Transverse colon (tissue), 4 donors: ENCODE measurements at regions not wholly inside any gene's neighbourhood (a gene's known extent, or its start where the extent isn't known, plus 50 kb on each side); places are given as distances from the start of the nearest gene placed in this dataset.
"Not testable (repeated sequence)": the region's sequence is repeated elsewhere in the genome, so short reads cannot be mapped to it uniquely, and the experiment has no call there.

Experiments
- DNase-seq: peaks from one replicate; pipeline ENCODE4 v3.0.0-alpha.2; 2019
- H3K27ac ChIP-seq, 4 donors: fragments of 200-600 bp; sonication (generic); 2 replicates each; pipeline ENCODE4 v1.5.1; 2016 to 2018; ENCODE audit warnings: inconsistent platforms in 4 of 4
- H3K27me3 ChIP-seq: fragments of 200-600 bp; sonication (generic); 2 replicates; pipeline ENCODE4 v1.5.1; 2017; ENCODE audit warnings: inconsistent platforms
- H3K36me3 ChIP-seq, 4 donors: fragments of 200-600 bp; sonication (generic); 2 replicates each; pipeline ENCODE4 v1.5.1; 2017 to 2019; ENCODE audit warnings: inconsistent platforms in 4 of 4
- H3K4me1 ChIP-seq, 4 donors: fragments of 200-600 bp; sonication (generic); 2 replicates each; pipeline ENCODE4 v1.5.1; 2017 to 2020; ENCODE audit warnings: inconsistent platforms in 4 of 4
- H3K4me3 ChIP-seq, 4 donors: fragments of 200-600 bp; sonication (generic); 1 replicate in 1 of 4; 2 replicates in 3 of 4; pipeline versions ENCODE4 v1.5.1 to v1.6.1; 2017 to 2019; ENCODE audit warnings: inconsistent platforms in 4 of 4
- H3K9me3 ChIP-seq, 2 donors: fragments of 200-600 bp; sonication (generic); 2 replicates each; pipeline ENCODE4 v1.5.1; 2017 to 2019; ENCODE audit warnings: inconsistent platforms in 2 of 2
- CTCF ChIP-seq, 5 experiments: fragments of 200-600 bp in 3 of 5; fragments of 450-650 bp in 2 of 5; sonication (generic) in 3 of 5; IDR thresholded peaks; 1 replicate in 2 of 5; 2 replicates in 3 of 5; pipeline ENCODE4 v1.5.1; 2016 to 2017; ENCODE audit warnings: antibody characterized with exemption in 5 of 5, inconsistent platforms in 3 of 5, mild to moderate bottlenecking in 2 of 5, moderate library complexity in 1 of 5
- EP300 ChIP-seq: sonication (generic); formaldehyde crosslinking; IDR thresholded peaks from one replicate; pipeline ENCODE4 v1.6.1; 2017; ENCODE audit warnings: antibody characterized with exemption, low read depth
- POLR2A ChIP-seq: fragments of 450-650 bp; IDR thresholded peaks from one replicate; pipeline ENCODE4 v1.6.1; 2016; ENCODE audit warnings: antibody characterized with exemption, mild to moderate bottlenecking, moderate library complexity
- POLR2AphosphoS5 ChIP-seq, 3 donors: sonication (generic); formaldehyde crosslinking; IDR thresholded peaks; one replicate each; pipeline ENCODE4 v1.6.1; 2016; ENCODE audit warnings: antibody characterized with exemption in 3 of 3
- WGBS, 2 donors: methylation state at CpG; one replicate each; pipeline ENCODE4 v1.1.5; 2018; ENCODE audit warnings: low coverage in 1 of 2; 5-methylcytosine and 5-hydroxymethylcytosine counted together
- in situ Hi-C, 4 donors: fragments of 200-750 bp; cut with MboI; loops; one replicate each; pipeline versions ENCODE4 v1.15.0 to v1.15.1; 2017; ENCODE audit warnings: low sequenced_read_pairs in 3 of 4, low pct_ligation_motif_present in 1 of 4, low pct_unique_long_range_greater_than_20kb in 1 of 4
- intact Hi-C: fragments of 100-400 bp; cut with DNase I; formaldehyde crosslinking; loops from one replicate; pipeline ENCODE4 v1.15.1; 2023; ENCODE audit warnings: low total_unique reads

- no peaks in the 10 kb centered on the region for H3K9me3 ChIP-seq
- H3K27me3 ChIP-seq: no peaks in the 10 kb centered on the region
- in situ Hi-C loops (no loop called here), intact Hi-C loops (no loop called here)
- no peaks in the 10 kb centered on the region for H3K36me3 ChIP-seq
- TF ChIP-seq CTCF (IDR thresholded peaks at IDR 0.05) (no peak), POLR2AphosphoS5 (IDR thresholded peaks at IDR 0.05) (no peak), POLR2A (no peak), EP300 (no peak)
- H3K4me3 ChIP-seq: no peak overlapping the region
- H3K27ac ChIP-seq: no peak overlapping the region
- WGBS, 2 donors: 68 to 76% methylated on average over 4 to 13 of the region's 13 CpGs
- H3K4me1 ChIP-seq: peaks cover 0 to 25% (median 20%) of the 10 kb centered on the region in 4 donors
- no peak for DNase-seq
Observed at GRCh38 chr22:46031965-46032851, 55.2 kb upstream of the WNT7B start.

- no peak overlapping the region for H3K27ac ChIP-seq
- intact Hi-C loops (no loop called here), in situ Hi-C loops (no loop called here)
- H3K4me3 ChIP-seq: no peak overlapping the region
- peaks cover 0 to 19% (median 15%) of the 10 kb centered on the region in 4 donors for H3K4me1 ChIP-seq
- no peak for TF ChIP-seq CTCF (IDR thresholded peaks at IDR 0.05)
- TF ChIP-seq EP300: no peak
- no peak for TF ChIP-seq POLR2AphosphoS5 (IDR thresholded peaks at IDR 0.05)
- TF ChIP-seq POLR2A: no peak
- DNase-seq: no peak
- H3K36me3 ChIP-seq: no peaks in the 10 kb centered on the region
- 91 to 94% methylated on average over 9 to 11 of the region's 11 CpGs for WGBS, 2 donors
- no peaks in the 10 kb centered on the region for H3K27me3 ChIP-seq
- no peaks in the 10 kb centered on the region for H3K9me3 ChIP-seq
Observed at GRCh38 chr22:46033256-46034200, 56.6 kb upstream of the WNT7B start.

GRCh38 chr22:46034480-46034879 lies 57.5 kb upstream of the WNT7B start:
- H3K4me1 ChIP-seq: peaks cover 0 to 19% (median 15%) of the 10 kb centered on the region in 4 donors
- 85 to 96% methylated on average over 4 to 5 of the region's 5 CpGs for WGBS, 2 donors
- H3K9me3 ChIP-seq, H3K27me3 ChIP-seq, H3K36me3 ChIP-seq, intact Hi-C loops, DNase-seq, H3K4me3 ChIP-seq, in situ Hi-C loops: not testable (repeated sequence)
- H3K27ac ChIP-seq: peak overlapping the region in 2 of 4 donors; percentile 78 to 98

GRCh38 chr22:46035380-46035741 lies 58.4 kb upstream of the WNT7B start:
- H3K27me3 ChIP-seq: no peaks in the 10 kb centered on the region
- no peaks in the 10 kb centered on the region for H3K9me3 ChIP-seq
- H3K4me1 ChIP-seq: peaks cover 0 to 19% (median 15%) of the 10 kb centered on the region in 4 donors
- peak overlapping the region; percentile 78 to 98 (median 92) for H3K27ac ChIP-seq
- no peaks in the 10 kb centered on the region for H3K36me3 ChIP-seq
- H3K4me3 ChIP-seq: peak overlapping the region in 3 of 4 donors; percentile 33 to 81 (median 53)
- intact Hi-C loops: no loop called here
- WGBS, 2 donors: 2 to 12% methylated on average over 5 to 16 of the region's 16 CpGs
- TF ChIP-seq CTCF (IDR thresholded peaks at IDR 0.05) (no peak), POLR2AphosphoS5 (IDR thresholded peaks at IDR 0.05) (peak in 1 of 3 donors; percentile 1), EP300 (no peak)
- in situ Hi-C loops: no loop called here
- no peak for DNase-seq
